ENCODE measurements at regions not wholly inside any gene's neighbourhood (a gene's known extent, or its start where the extent isn't known, plus 50 kb on each side); places are given as distances from the start of the nearest gene placed in this dataset.

GRCh38 chr2:88813612-88814011 is 122.1 kb downstream of the RPIA start:
- Histone ChIP-seq H3K27me3 (no peaks in the 10 kb centered on the region), H3K9me3 (no peaks in the 10 kb centered on the region), H3K27ac (no peak overlapping the region), H3K4me1 (no peaks in the 10 kb centered on the region), H3K4me3 (no peak overlapping the region), H3K36me3 (no peaks in the 10 kb centered on the region)
- TF ChIP-seq POLR2A (IDR thresholded peaks at IDR 0.05) (no peak), CTCF (IDR thresholded peaks at IDR 0.05) (no peak)
- no CpG with 5 or more reads among the region's 4 CpGs for WGBS (ENCODE audit: insufficient coverage, low coverage, low lambda C conversion rate, missing lambda C conversion rate)
- DNase-seq = no peak
- intact Hi-C loops (cut with DNase I) = no loop called here
- no peak for ATAC-seq

DNA sequence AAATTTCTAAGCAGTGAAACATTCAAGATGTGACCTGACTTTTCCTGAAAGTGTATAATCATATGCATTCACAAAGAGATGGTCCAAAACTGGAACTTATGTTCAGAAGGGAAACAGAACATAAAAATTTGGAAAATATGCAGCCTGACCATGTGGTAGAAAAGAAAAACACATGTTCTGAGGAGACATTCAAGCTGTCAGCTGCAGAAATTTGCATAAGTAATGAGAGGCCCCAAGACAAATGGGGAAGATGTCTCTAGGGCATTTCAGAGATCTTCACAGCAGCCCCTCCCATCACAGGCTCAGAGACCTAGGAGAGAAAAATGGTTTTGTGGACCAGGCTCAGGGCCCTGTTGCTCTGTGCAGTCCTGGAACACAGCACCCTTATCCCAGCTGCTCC is 123.8 kb downstream of the RPIA start:
- no peaks in the 10 kb centered on the region for H3K4me1 ChIP-seq
- DNase-seq (no peak), ATAC-seq (no peak)
- no peak overlapping the region for H3K27ac ChIP-seq
- no peaks in the 10 kb centered on the region for H3K9me3 ChIP-seq
- H3K4me3 ChIP-seq = no peak overlapping the region
- no peaks in the 10 kb centered on the region for H3K27me3 ChIP-seq
- intact Hi-C loops (cut with DNase I) = no loop called here
- no peaks in the 10 kb centered on the region for H3K36me3 ChIP-seq
- TF ChIP-seq POLR2A (IDR thresholded peaks at IDR 0.05) = no peak
- TF ChIP-seq CTCF (IDR thresholded peaks at IDR 0.05) = no peak

GRCh38 chr2:88815697-88816096 is 124.2 kb downstream of the RPIA start:
- Histone ChIP-seq H3K27ac (no peak overlapping the region), H3K36me3 (no peaks in the 10 kb centered on the region), H3K4me3 (no peak overlapping the region), H3K4me1 (no peaks in the 10 kb centered on the region), H3K9me3 (no peaks in the 10 kb centered on the region), H3K27me3 (no peaks in the 10 kb centered on the region)
- intact Hi-C loops (cut with DNase I) = no loop called here
- DNase-seq = no peak
- no peak for ATAC-seq
- no peak for TF ChIP-seq POLR2A (IDR thresholded peaks at IDR 0.05)
- no peak for TF ChIP-seq CTCF (IDR thresholded peaks at IDR 0.05)
- WGBS (ENCODE audit: insufficient coverage, low coverage, low lambda C conversion rate, missing lambda C conversion rate) = 67% methylated on average over 1 of the region's 2 CpGs

DNA sequence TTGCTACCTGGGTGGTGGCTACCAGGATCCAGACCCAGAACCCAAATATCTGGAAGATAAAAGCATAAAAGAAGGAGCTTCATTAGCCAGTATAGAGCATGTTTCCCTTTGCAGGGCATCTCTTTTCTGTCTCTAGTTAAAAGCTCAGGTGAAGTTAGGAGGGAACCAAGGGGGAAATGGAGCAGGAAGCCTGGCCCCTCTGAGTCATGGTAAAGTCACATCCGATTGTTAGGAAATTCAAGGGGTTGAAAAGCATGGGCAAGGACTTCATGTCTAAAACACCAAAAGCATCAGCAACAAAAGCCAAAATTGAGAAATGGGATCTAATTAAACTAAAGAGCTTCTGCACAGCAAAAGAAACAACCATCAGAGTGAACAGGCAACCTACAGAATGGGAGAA is 126.9 kb downstream of the RPIA start:
- intact Hi-C loops (cut with DNase I) = no loop called here
- no peak overlapping the region for H3K4me3 ChIP-seq
- H3K36me3 ChIP-seq = no peaks in the 10 kb centered on the region
- no peak for ATAC-seq
- WGBS (ENCODE audit: insufficient coverage, low coverage, low lambda C conversion rate, missing lambda C conversion rate) = 64% methylated on average over 1 of the region's 1 CpG
- H3K27me3 ChIP-seq = no peaks in the 10 kb centered on the region
- no peak for TF ChIP-seq CTCF (IDR thresholded peaks at IDR 0.05)
- no peak for TF ChIP-seq POLR2A (IDR thresholded peaks at IDR 0.05)
- no peaks in the 10 kb centered on the region for H3K9me3 ChIP-seq
- no peak for DNase-seq
- no peaks in the 10 kb centered on the region for H3K4me1 ChIP-seq
- no peak overlapping the region for H3K27ac ChIP-seq

GRCh38 chr2:88824951-88825350 is 133.5 kb downstream of the RPIA start:
- TF ChIP-seq POLR2A (IDR thresholded peaks at IDR 0.05) (no peak), CTCF (IDR thresholded peaks at IDR 0.05) (no peak)
- Histone ChIP-seq H3K27me3 (no peaks in the 10 kb centered on the region), H3K27ac (no peak overlapping the region), H3K4me1 (no peaks in the 10 kb centered on the region), H3K9me3 (no peaks in the 10 kb centered on the region), H3K36me3 (no peaks in the 10 kb centered on the region), H3K4me3 (no peak overlapping the region)
- intact Hi-C loops (cut with DNase I) = no loop called here
- ATAC-seq (no peak), DNase-seq (no peak)
- WGBS (ENCODE audit: insufficient coverage, low coverage, low lambda C conversion rate, missing lambda C conversion rate) = 21% methylated on average over 2 of the region's 6 CpGs
